ENCODE measurements at regions not wholly inside any gene's neighbourhood (a gene's known extent, or its start where the extent isn't known, plus 50 kb on each side); places are given as distances from the start of the nearest gene placed in this dataset.
"Not testable (repeated sequence)": the region's sequence is repeated elsewhere in the genome, so short reads cannot be mapped to it uniquely, and the experiment has no call there.

DNA sequence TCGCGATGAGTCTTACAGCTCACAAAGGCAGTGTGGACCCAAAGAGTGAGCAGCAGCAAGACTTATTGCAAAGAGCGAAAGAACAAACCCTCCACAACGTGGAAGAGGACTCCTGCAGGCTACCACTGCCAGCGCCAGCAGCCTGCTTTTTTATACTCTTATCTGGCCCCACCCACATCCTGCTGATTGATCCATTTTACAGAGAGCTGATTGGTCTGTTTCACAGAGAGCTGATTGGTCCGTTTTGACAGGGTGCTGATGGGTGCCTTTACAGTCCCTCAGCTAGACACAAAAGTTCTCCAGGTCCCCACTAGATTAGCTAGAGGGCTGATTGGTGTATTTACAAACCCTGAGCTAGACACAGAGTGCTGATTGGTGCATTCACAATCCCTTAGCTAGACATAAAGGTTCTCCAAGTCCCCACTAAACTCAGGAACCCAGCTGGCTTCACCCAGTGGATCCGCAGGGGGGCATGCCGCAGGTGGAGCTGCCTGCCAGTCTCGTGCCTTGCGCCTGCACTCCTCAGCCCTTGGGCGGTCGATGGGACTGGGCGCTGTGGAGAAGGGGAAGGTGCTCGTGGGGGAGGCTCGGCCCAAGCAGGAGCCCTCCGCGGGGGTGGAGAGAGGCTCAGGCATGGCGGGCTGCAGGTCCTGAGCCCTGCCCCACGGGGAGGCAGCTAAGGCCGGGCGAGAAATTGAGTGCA, 75.7 kb downstream of the QDPR start:
- not testable (repeated sequence) for DNase-seq (ENCODE audit: low spot score); H3K36me3 ChIP-seq (ENCODE audit: low read depth); H3K27me3 ChIP-seq (ENCODE audit: insufficient read depth, poor library complexity, severe bottlenecking); H3K27ac ChIP-seq (ENCODE audit: poor library complexity, severe bottlenecking); H3K9me3 ChIP-seq (ENCODE audit: severe bottlenecking); ATAC-seq (ENCODE audit: low read depth); H3K4me3 ChIP-seq (ENCODE audit: severe bottlenecking); H3K4me1 ChIP-seq (ENCODE audit: insufficient read depth, poor library complexity, severe bottlenecking)

DNA sequence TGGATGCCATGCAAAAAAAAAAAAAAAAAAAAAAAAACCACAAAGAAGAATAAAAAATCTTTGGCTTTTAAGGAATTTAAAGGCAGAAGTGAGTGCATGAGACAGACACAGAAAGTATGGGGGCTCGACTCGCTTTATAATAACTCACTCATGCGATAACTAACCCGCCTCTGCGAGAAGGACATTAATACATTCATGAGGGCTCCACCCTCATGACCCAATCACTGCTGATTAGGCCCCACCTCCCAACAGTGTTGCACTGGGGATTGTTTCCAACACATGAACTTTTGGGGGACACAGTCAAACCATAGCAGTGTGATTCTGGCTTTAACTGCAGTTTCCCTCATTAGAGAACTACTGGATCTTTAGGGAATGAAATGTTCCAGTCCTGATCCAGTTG, 78.1 kb downstream of the QDPR start:
- TF ChIP-seq, protein P1, sequence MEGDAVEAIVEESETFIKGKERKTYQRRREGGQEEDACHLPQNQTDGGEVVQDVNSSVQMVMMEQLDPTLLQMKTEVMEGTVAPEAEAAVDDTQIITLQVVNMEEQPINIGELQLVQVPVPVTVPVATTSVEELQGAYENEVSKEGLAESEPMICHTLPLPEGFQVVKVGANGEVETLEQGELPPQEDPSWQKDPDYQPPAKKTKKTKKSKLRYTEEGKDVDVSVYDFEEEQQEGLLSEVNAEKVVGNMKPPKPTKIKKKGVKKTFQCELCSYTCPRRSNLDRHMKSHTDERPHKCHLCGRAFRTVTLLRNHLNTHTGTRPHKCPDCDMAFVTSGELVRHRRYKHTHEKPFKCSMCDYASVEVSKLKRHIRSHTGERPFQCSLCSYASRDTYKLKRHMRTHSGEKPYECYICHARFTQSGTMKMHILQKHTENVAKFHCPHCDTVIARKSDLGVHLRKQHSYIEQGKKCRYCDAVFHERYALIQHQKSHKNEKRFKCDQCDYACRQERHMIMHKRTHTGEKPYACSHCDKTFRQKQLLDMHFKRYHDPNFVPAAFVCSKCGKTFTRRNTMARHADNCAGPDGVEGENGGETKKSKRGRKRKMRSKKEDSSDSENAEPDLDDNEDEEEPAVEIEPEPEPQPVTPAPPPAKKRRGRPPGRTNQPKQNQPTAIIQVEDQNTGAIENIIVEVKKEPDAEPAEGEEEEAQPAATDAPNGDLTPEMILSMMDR (IDR thresholded peaks at IDR 0.05; ENCODE audit: poor library complexity, severe bottlenecking), result no peak
- ATAC-seq (ENCODE audit: low read depth) (no peak), DNase-seq (ENCODE audit: low spot score) (no peak)
- Histone ChIP-seq H3K36me3 (ENCODE audit: low read depth) (no peaks in the 10 kb centered on the region), H3K27me3 (ENCODE audit: insufficient read depth, poor library complexity, severe bottlenecking) (no peaks in the 10 kb centered on the region), H3K4me3 (ENCODE audit: severe bottlenecking) (no peak overlapping the region), H3K9me3 (ENCODE audit: severe bottlenecking) (no peaks in the 10 kb centered on the region), H3K27ac (ENCODE audit: poor library complexity, severe bottlenecking) (no peak overlapping the region), H3K4me1 (ENCODE audit: insufficient read depth, poor library complexity, severe bottlenecking) (no peaks in the 10 kb centered on the region)

DNA sequence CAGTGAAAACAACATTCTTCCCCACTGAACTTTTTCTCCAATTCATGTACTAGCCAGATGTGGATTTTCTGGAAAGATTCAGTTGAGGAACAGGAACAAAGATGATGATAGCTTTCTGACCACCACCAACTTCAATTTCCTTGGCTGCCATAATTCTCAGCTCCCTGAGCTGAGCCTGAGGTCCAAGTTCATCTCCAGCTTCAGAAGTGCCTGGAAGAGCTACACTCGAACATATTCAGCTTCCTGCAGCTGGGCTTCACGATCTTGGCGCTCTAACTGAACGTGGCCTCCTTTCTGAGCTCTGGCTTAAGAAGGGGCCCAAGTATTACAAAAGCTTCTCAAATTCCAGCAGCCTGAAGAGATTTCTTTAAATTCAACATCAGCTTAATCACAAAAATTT, 83.9 kb downstream of the QDPR start:
- TF ChIP-seq, protein P1 (IDR thresholded peaks at IDR 0.05; ENCODE audit: poor library complexity, severe bottlenecking), result no peak
- ATAC-seq (ENCODE audit: low read depth) (no peak), DNase-seq (ENCODE audit: low spot score) (no peak)
- Histone ChIP-seq H3K27me3 (ENCODE audit: insufficient read depth, poor library complexity, severe bottlenecking) (no peaks in the 10 kb centered on the region), H3K27ac (ENCODE audit: poor library complexity, severe bottlenecking) (no peak overlapping the region), H3K9me3 (ENCODE audit: severe bottlenecking) (no peaks in the 10 kb centered on the region), H3K4me3 (ENCODE audit: severe bottlenecking) (no peak overlapping the region), H3K4me1 (ENCODE audit: insufficient read depth, poor library complexity, severe bottlenecking) (no peaks in the 10 kb centered on the region), H3K36me3 (ENCODE audit: low read depth) (no peaks in the 10 kb centered on the region)

DNA sequence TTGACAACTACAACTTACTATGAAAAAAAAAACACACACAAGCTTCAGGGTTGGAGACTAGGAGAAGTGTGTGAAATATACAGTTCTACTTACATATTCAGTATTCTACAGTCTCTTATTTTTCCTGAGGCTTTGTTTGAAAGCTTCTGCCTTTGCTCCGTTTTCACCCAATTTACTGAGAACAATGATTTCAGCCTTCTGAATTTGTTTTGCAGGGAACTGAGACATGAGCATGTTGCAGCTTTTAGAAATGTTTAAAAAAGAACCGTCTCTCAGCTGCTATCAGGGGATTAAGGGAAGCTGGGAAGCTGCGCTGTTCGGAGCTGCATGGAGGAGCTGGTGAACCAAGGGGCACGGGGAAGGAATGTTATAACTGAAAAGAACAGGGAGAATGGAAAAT, 85.7 kb downstream of the QDPR start:
- TF ChIP-seq, protein P1 (IDR thresholded peaks at IDR 0.05; ENCODE audit: poor library complexity, severe bottlenecking), result no peak
- Histone ChIP-seq H3K9me3 (ENCODE audit: severe bottlenecking) (no peaks in the 10 kb centered on the region), H3K4me3 (ENCODE audit: severe bottlenecking) (no peak overlapping the region), H3K4me1 (ENCODE audit: insufficient read depth, poor library complexity, severe bottlenecking) (no peaks in the 10 kb centered on the region), H3K27ac (ENCODE audit: poor library complexity, severe bottlenecking) (no peak overlapping the region), H3K36me3 (ENCODE audit: low read depth) (no peaks in the 10 kb centered on the region), H3K27me3 (ENCODE audit: insufficient read depth, poor library complexity, severe bottlenecking) (no peaks in the 10 kb centered on the region)
- DNase-seq (ENCODE audit: low spot score) (no peak), ATAC-seq (ENCODE audit: low read depth) (no peak)

DNA sequence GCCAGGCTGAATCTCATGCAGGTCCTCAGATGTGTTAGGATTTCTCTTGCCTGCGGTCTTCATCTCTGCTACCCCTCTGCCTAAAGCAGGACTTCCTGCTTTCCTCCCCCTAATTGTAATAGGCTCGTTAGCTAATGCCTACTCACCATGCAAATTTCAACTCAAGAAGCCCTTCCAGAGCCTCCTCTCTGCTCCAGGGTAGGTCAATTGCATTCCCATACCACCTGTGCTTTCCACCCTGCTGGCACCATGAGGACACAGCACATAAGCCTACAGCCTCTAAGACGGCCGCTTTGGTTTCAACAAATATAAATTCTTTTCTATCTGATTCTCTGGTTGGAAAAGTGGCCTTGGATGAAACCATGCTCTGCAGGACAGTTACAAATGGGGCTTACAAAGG, 93.9 kb downstream of the QDPR start:
- TF ChIP-seq, protein P1 (IDR thresholded peaks at IDR 0.05; ENCODE audit: poor library complexity, severe bottlenecking), result no peak
- Histone ChIP-seq H3K9me3 (ENCODE audit: severe bottlenecking) (no peaks in the 10 kb centered on the region), H3K27ac (ENCODE audit: poor library complexity, severe bottlenecking) (no peak overlapping the region), H3K4me3 (ENCODE audit: severe bottlenecking) (no peak overlapping the region), H3K4me1 (ENCODE audit: insufficient read depth, poor library complexity, severe bottlenecking) (no peaks in the 10 kb centered on the region), H3K36me3 (ENCODE audit: low read depth) (no peaks in the 10 kb centered on the region), H3K27me3 (ENCODE audit: insufficient read depth, poor library complexity, severe bottlenecking) (peaks cover 3% of the 10 kb centered on the region)
- ATAC-seq (ENCODE audit: low read depth), result no peak
- DNase-seq (ENCODE audit: low spot score), result no peak

All from RWPE2 (cell line).